Fibroblast of lung (primary cell): ENCODE measurements at regions not wholly inside any gene's neighbourhood (a gene's known extent, or its start where the extent isn't known, plus 50 kb on each side); places are given as distances from the start of the nearest gene placed in this dataset.

Source experiments
- DNase-seq, 2 donors: peaks; one replicate each; pipeline versions ENCODE4 v3.0.0 to v3.0.0-alpha.2; 2010; ENCODE audit warnings: low read depth in 2 of 2
- H2AFZ ChIP-seq: 2 replicates; pipeline ENCODE4 v1.5.1; 2012; ENCODE audit warnings: low read length, control low read depth, inconsistent platforms
- H3K27ac ChIP-seq: 2 replicates; pipeline ENCODE4 v1.5.1; 2011; ENCODE audit warnings: low read length, control low read depth; ENCODE audit not compliant: insufficient read depth
- H3K27me3 ChIP-seq: 2 replicates; pipeline ENCODE4 v1.5.1; 2011; ENCODE audit warnings: mild to moderate bottlenecking, low read length; ENCODE audit not compliant: control insufficient read depth, insufficient read depth
- H3K36me3 ChIP-seq: 2 replicates; pipeline ENCODE4 v1.5.1; 2011; ENCODE audit warnings: low read length; ENCODE audit not compliant: control insufficient read depth, insufficient read depth
- H3K4me1 ChIP-seq: 2 replicates; pipeline ENCODE4 v1.5.1; 2011; ENCODE audit warnings: low read length; ENCODE audit not compliant: control insufficient read depth, insufficient read depth; ENCODE audit errors: extremely low read depth
- H3K4me2 ChIP-seq: 2 replicates; pipeline ENCODE4 v1.5.1; 2011; ENCODE audit warnings: low read length, control low read depth; ENCODE audit not compliant: insufficient read depth; ENCODE audit errors: extremely low read depth
- H3K4me3 ChIP-seq, 4 experiments: fragments of 200-600 bp in 1 of 4; sonication (generic) in 1 of 4; replicated peaks in 1 of 4; 2 replicates each; pipeline ENCODE4 v1.5.1; 2011 to 2016; ENCODE audit warnings: low read length in 4 of 4, low read depth in 3 of 4, mild to moderate bottlenecking in 3 of 4, control low read depth in 2 of 4, inconsistent platforms in 1 of 4, mixed read lengths in 1 of 4; ENCODE audit not compliant: insufficient read depth in 1 of 4; ENCODE audit errors: control extremely low read depth in 1 of 4
- H3K79me2 ChIP-seq: 2 replicates; pipeline ENCODE4 v1.5.1; 2012; ENCODE audit warnings: mild to moderate bottlenecking, low read length, inconsistent platforms; ENCODE audit not compliant: control insufficient read depth, insufficient read depth
- H3K9ac ChIP-seq: 2 replicates; pipeline ENCODE4 v1.5.1; 2011; ENCODE audit warnings: mild to moderate bottlenecking, low read length, control low read depth; ENCODE audit not compliant: insufficient read depth
- H3K9me3 ChIP-seq: 2 replicates; pipeline ENCODE4 v1.5.1; 2012; ENCODE audit warnings: low read depth, low read length; ENCODE audit not compliant: control insufficient read depth, insufficient read depth
- H4K20me1 ChIP-seq: 2 replicates; pipeline ENCODE4 v1.5.1; 2011; ENCODE audit warnings: low read length; ENCODE audit not compliant: control insufficient read depth, insufficient read depth; ENCODE audit errors: extremely low read depth
- CTCF ChIP-seq, 2 donors: IDR thresholded peaks in 1 of 2; conservative IDR thresholded peaks in 1 of 2; 1 replicate in 1 of 2; 2 replicates in 1 of 2; pipeline ENCODE4 v1.5.1; 2011 to 2012; ENCODE audit warnings: low read length in 2 of 2, control low read depth in 1 of 2, inconsistent platforms in 1 of 2, low read depth in 1 of 2, mild to moderate bottlenecking in 1 of 2
- EZH2 ChIP-seq: IDR thresholded peaks from 2 replicates; pipeline ENCODE4 v1.5.1; 2012; ENCODE audit warnings: low read length, control low read depth, mild to moderate bottlenecking; ENCODE audit errors: missing control alignments

- Histone ChIP-seq H3K36me3 (no peaks in the 10 kb centered on the region), H4K20me1 (no peaks in the 10 kb centered on the region), H3K27ac (no peak overlapping the region), H3K27me3 (no peaks in the 10 kb centered on the region), H3K4me2 (no peak overlapping the region), H3K9ac (no peak overlapping the region), H3K4me1 (no peaks in the 10 kb centered on the region), H3K79me2 (no peaks in the 10 kb centered on the region), H3K9me3 (no peaks in the 10 kb centered on the region), H3K4me3 (no peak overlapping the region), H2AFZ (no peak overlapping the region)
- TF ChIP-seq CTCF (conservative IDR thresholded peaks at IDR 0.05 in 1 of 2, IDR thresholded peaks at IDR 0.05 in 1 of 2; ENCODE audit: low read depth in 1 of 2, low read length in 2 of 2) = no peak
- no peak for DNase-seq
These were observed 202.6 kb upstream of the ALG10B start for GRCh38 chr12:38113991-38114390.

- no peak for DNase-seq
- Histone ChIP-seq H3K79me2 (no peaks in the 10 kb centered on the region), H3K27me3 (no peaks in the 10 kb centered on the region), H3K4me2 (no peak overlapping the region), H3K36me3 (no peaks in the 10 kb centered on the region), H4K20me1 (no peaks in the 10 kb centered on the region), H3K4me3 (no peak overlapping the region), H3K27ac (no peak overlapping the region), H3K9ac (no peak overlapping the region), H3K4me1 (no peaks in the 10 kb centered on the region), H3K9me3 (no peaks in the 10 kb centered on the region), H2AFZ (no peak overlapping the region)
- TF ChIP-seq CTCF (conservative IDR thresholded peaks at IDR 0.05 in 1 of 2, IDR thresholded peaks at IDR 0.05 in 1 of 2; ENCODE audit: low read depth in 1 of 2, low read length in 2 of 2) = no peak
- no peak for TF ChIP-seq EZH2
These were observed 199.6 kb upstream of the ALG10B start for GRCh38 chr12:38116968-38117367.

GRCh38 chr12:38118632-38119031, 197.9 kb upstream of the ALG10B start:
- TF ChIP-seq EZH2 (no peak), CTCF (conservative IDR thresholded peaks at IDR 0.05 in 1 of 2, IDR thresholded peaks at IDR 0.05 in 1 of 2; ENCODE audit: low read depth in 1 of 2, low read length in 2 of 2) (no peak)
- Histone ChIP-seq H3K4me2 (no peak overlapping the region), H4K20me1 (no peaks in the 10 kb centered on the region)

More at GRCh38 chr12:38118632-38119031, 197.9 kb upstream of the ALG10B start:
- no peak overlapping the region for H3K9ac ChIP-seq
- no peak overlapping the region for H3K27ac ChIP-seq
- H3K79me2 ChIP-seq = no peaks in the 10 kb centered on the region
- H3K27me3 ChIP-seq = no peaks in the 10 kb centered on the region
- no peak overlapping the region for H2AFZ ChIP-seq
- no peak overlapping the region for H3K4me3 ChIP-seq
- H3K9me3 ChIP-seq = no peaks in the 10 kb centered on the region
- H3K36me3 ChIP-seq = no peaks in the 10 kb centered on the region
- DNase-seq = no peak
- H3K4me1 ChIP-seq = no peaks in the 10 kb centered on the region
